GM11168 (cell line): ENCODE measurements at regions not wholly inside any gene's neighbourhood (a gene's known extent, or its start where the extent isn't known, plus 50 kb on each side); places are given as distances from the start of the nearest gene placed in this dataset.
"Not testable (repeated sequence)": the region's sequence is repeated elsewhere in the genome, so short reads cannot be mapped to it uniquely, and the experiment has no call there.

Experiments used
- in situ Hi-C: fragments of 300-500 bp; cut with MboI; formaldehyde crosslinking; loops from one replicate; pipeline ENCODE4 v1.12.0; 2022; ENCODE audit warnings: low sequenced_read_pairs; ENCODE audit not compliant: unreplicated experiment

DNA sequence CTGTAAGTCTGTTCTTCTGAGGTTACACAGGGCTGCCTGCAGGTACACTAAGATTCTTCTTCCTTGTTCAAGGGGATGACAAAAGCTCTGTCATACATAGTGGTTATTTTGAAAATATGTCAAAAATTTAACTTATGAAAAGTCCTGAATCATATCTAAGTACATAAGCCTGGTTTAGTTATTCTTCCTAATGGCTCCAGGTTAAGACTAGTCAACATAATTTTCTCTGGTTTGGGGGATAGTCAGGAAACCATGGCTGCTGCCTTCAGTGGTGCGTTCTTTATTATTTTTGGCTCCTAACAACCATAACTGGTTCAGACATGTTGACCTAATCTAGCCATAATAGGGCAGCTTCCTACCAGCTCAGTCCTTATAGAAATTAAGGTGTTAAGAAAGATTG lies 257.4 kb upstream of the DDI1 start:
- in situ Hi-C loops, result no loop called here

DNA sequence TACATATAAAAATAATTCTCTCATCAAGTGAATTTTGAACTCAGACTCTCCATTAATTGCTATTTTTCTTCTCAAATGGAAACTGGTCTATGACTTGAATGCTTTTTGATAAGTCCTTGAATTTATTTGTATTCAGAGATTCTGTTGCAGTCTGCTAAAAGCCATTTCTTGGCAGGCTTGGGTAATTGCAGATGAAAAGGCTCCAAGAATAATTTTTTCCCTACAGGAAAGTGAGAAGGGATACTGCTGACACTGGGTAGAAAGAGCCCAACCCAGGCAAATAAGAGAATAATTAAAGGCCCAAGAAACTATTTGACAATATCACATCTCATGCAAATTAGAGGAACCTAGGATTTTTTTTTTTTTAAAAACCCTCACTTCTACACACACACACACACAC lies 246.5 kb upstream of the DDI1 start:
- in situ Hi-C loops, result no loop called here

DNA sequence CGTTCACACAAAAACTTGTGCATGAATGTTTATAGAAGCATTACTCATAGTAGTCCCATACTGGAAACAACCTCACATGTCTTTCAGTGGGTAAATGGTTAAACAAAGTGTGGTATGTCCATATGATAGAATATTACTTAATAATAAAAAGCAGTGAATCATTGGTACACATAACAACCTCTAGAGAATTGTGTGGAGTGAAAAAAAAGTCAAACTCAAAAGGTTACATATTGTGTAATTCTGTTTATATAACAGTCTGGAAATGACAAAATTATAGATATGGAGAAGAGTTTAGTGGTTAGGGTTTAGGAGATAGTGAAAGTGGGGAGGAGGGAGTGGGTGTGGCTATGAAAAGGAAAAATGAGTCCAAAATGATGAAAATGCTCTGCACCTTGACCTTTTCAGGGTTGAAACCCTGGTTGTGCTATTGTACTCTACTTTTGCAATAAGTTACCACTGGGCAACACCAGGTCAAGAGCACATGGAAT lies 243.4 kb upstream of the DDI1 start:
- in situ Hi-C loops, result no loop called here

DNA sequence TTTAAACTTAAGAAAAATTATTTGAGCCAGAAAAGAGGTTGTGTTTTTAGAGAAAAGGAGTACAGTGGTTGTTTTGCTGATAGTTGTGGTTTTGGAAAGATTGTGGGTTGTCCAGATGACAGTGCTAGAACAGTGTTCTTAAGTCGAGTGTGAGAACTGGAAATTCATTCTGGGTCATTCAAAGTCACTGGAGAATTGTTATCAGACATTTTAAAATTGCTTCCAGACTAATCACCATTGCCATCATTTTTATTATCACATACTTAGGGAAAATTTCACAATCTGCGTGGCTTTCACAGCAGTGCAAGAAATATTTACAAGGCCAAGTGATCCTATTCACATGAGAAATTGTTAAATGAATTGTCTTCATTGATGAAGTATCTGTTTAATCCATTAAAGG lies 242.2 kb upstream of the DDI1 start:
- in situ Hi-C loops, result no loop called here

DNA sequence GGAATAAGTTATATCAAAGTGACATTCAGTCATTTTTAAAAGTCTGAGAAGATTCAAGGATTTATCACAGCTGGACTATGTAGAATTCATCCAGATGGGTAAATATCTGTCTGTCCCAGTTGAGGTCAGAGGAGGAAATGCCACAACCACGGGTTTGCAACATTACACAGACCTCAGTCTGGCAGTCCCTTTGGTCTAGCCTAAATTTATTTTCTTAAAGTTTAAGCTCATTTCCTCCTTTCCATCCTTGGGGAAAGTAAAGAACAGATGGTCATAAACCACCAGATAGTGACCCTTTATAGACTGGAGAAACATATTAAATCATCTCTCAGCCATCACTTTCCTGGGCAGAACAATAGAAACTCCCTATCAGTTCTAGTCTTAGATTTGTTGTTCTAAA lies 238.4 kb upstream of the DDI1 start:
- in situ Hi-C loops, result no loop called here

DNA sequence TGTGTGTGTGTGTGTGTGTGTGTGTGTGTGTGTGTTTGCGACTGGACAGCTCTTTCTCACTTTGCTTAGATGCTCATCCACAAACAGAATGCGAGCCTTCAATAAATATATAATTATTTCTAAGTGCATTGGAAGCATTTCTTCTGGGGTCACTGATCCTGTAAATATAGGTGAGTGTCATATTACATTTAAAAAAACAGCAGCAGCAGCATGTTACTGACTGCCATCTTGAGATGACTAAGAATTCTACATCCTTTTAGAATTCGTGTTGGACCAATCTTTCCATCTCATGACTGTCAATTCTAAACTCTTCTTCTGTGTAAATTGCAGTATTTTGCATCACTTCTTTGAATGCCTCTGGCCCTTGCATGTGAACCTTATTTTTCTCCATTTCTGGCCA lies 238.0 kb upstream of the DDI1 start:
- in situ Hi-C loops, result no loop called here

DNA sequence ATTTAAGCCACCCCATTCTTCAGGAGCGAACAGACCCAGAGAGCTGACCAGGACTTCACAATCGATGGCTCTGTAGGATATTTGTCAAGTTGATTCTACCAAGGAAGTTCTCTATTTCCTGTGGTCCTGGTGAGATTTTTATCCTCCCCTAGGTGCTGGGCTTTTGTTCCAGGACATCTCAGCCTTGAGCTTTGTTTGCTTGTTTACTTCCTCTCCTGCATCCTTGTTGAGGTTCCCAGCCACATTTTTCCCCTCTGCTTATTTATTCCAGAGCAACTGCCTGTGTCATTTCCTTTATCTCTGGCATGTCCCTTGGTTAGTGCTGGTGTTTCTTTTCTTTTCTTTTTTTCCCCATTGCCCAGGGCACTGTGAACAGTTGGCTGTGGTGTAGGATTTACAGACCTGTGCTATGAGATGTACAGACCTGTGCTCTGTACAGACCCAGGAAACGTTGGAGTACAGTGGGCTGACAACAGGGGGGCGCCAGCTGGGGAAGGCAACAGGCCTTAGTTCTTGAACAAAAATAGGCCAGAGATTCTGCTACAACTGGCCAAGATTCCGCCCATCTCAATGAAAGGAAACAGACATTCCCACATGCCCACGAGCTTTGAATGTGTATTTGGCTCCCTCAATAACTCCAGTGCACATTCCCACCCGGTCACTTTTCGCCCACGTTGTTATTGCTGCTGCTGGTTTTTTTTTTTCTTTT lies 235.9 kb upstream of the DDI1 start:
- in situ Hi-C loops, result no loop called here

DNA sequence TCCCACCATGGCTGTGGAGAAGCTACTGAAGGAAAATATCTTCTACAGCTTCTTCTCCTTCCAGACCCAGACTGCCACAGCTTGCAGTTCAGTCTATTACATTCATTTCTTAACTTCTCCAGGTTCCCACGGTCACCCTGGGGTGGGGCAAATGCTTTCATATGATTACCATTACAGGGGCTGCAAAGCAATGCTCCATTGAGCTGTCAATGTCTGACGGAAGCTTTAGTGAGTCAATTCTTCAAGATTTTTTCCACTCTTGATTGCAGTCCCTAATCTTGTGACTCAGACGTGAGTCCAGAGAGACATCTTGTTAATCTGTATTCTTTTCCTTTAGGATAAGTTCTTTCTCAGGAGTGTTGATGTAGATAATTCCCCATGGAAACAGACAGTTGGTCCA lies 233.4 kb upstream of the DDI1 start:
- in situ Hi-C loops, result no loop called here

DNA sequence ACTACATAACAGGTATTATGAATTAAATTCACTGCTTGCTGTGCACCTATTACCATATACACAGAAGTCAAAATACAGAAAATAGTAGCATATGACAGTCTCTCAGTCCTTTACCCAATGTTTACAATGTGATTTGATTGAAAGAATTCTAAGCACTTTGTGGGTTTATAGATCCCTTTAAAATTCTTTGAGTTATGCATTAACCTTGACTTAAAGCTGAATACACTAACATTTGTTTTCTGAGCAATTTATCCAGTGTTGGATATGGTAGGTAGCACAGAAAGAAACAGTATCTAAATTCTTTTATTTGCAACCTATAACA lies 230.8 kb upstream of the DDI1 start:
- in situ Hi-C loops, result no loop called here

DNA sequence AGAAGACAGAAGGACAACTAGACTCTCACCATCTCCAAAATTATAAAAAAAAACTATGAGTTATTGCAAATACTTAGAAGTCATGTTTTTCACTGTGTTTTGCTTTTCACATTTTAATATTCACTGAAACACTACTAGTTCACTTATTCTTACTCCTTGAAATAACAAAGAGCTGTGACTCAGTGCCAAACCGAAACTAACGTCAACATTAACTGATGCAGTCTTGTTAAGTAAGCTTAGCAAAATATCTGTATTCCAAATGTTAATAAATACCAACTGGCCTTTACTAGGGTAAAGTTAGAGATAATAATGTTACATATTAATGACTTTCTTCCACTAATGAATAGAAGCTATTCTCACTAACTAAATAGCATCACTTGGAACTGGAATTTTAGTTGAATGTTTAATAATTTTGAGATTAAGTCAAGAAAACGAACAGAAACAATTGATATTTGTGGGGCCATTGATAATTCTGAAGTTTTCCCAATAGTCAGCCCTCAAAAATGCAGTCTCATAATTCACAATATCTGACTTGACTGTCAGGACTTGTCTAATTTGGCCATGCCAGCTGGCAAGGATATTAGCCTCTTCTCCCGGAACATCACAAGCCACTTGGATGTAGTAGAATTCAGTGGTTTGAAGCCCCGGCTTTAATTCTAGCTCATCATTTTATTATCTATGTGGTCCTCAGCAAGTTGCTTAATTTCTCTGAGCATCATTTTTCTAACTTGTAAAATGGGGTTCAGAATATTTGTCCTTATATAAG lies 230.1 kb upstream of the DDI1 start:
- in situ Hi-C loops, result no loop called here

DNA sequence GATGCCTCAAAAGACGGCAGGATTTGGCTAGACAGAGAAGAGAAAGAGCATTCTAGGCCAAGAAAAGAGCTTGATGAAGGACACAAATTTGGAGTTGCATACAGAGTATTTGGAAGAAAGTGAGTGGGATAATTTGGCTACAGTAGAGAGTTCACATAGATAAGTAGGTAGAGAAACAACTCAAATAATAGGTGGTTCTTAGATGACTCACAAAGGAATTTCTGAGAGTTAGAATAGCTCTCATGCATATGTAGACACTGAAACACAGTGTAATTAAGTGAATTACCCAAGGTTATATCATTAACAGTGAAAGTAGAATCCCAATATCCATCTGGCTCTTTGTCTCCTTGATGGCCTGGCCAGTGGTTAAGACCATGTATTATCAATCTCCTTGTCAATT lies 228.6 kb upstream of the DDI1 start:
- in situ Hi-C loops, result no loop called here

DNA sequence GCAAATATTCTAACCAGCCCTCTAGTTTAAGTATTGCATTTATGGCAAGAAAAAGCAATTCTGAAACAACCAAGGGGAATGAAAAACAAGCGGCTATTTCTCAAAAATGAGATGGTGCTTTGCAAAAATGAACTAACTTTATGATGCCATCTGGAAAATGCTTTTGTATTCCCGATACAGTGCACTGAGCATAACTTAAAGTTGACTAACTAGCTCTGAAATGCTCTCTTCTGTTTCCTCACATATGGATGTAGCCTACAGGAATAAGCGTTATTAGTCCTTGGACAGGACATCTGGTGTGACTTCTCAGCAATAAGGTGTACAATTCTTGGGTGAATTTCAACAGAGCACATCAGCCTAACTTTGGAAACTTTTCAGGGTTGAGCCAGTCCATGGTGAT lies 228.2 kb upstream of the DDI1 start:
- in situ Hi-C loops, result no loop called here

DNA sequence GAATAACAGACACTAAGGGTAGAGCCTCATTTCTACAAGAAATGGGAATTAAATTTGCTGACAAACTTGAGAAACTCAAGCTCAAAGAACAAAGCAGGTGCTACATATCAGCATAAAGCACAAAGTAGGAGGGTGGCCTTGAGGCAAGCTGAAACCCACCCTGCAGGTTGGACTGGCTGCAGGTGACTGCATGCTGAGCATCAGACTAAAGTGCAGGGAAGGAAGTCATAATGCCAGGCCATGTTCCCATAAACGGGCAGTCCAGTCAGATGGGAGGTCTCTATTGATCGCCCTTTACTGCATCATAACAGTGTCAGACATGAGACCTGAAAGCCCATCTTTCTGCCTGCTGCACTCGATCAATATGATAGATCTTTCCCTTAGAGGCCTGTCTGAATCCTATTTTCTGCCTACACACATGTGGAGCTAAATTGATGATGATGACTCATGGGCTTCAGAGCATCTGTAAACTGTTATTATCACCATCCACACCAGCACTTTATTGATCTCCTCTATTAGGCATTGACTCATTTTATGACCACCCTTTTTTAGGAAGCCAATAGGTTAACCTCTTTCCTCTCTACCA lies 224.5 kb upstream of the DDI1 start:
- in situ Hi-C loops, result no loop called here

DNA sequence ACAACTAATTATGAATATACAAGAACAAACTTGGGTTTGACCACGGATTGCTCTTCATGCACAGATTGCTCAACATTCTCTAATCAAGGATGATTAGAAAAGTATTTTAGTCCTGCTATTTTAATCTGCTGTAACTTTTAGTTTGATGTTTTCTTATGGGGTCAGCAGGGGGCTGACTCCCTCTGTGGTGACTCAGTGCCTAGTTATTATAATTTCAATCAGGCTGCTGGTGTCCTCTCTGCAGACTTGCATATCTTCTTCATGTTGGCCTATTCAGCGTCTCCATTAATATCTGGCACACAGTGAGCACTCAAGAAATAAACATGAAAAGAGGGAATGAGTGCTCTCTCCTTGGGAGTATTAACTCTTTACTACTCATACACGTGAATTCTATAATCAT lies 223.8 kb upstream of the DDI1 start:
- in situ Hi-C loops, result no loop called here

DNA sequence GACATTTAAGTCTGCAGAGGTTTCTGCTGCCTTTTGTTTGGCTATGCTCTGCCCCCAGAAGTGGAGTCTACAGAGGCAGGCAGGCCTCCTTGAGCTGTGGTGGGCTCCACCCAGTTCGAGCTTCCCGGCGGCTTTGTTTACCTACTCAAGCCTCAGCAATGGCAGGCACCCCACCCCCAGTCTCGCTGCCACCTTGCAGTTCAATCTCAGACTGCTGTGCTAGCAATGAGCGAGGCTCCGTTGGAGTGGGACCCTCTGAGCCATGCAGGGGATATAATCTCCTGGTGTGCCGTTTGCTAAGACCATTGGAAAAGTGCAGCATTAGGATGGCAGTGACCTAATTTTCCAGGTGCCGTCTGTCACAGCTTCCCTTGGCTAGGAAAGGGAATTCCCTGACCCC lies 216.1 kb upstream of the DDI1 start:
- in situ Hi-C loops, result not testable (repeated sequence)

DNA sequence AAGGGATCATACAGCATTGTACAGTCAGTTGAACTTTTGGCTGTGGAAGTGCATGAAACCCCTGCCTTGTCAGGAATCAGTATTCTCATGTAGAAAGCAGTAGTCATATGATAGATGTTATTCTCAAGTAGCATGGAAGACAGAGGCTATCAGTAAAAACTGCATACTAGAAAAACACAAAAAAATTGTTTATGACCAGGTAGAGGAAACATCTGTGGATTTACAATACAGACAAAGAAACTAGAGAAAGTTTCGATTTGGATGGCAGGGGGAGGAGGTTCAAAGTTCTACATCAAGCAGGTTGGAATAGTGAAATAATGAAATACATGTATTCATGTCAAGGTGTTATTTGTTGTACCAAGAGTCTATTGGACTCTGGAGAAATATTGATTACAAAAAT lies 212.3 kb upstream of the DDI1 start:
- in situ Hi-C loops, result no loop called here

DNA sequence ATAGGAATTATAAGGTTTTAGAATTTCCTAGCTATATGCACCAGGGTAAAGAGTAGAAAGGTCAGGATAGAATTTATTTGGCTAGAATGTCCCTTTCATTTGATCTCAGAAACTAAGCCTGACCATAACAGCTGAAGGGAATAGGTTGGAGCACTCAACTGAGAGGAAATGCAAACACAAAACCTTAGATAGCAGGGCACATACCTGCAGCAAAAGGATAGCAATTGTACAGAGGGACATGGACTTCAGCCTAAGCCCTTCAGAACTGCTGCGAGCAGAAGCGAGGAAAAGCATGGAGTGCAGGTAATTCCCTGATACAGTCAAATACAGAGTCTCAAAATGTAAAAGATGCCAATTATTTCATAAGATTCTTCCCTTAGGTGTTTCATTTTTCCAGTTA lies 211.0 kb upstream of the DDI1 start:
- in situ Hi-C loops, result no loop called here

DNA sequence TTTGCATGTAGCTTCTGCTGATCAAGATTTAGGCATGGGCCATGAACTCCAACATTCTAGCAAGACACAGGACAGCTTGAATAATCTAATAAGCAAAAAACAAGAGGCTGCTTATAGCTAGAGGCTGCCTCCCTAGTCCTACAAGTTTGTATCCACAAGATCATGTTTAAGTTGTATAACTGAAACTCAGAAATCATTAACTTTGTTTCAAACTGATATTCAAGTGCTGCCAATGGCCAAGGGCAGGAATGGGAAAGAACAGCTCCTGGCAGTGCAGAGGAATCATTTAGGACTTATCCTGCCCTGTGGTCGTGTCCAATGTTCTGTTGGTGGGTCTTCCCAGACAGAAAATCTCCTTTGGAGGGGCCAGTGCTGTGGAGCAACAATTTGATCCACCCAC lies 209.6 kb upstream of the DDI1 start:
- in situ Hi-C loops, result no loop called here

DNA sequence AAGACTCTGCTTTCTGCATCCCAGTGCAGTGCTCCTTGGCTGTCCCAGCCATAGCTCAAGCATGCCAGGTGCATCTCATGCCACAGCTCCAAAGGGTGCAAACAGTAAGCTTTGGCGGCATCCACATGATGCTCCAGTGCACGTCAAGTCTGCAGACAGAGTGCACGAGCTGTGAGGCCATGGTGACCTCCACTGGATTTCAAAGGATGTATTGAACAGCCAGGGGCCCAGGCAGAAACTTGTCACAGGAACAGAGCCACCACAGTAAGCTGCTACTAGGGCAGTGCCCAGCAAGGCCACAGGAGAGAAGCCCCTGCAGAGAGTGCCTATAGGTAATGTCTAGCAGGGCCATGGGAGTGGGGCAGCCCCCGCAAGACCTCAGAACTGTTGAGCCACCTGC lies 206.8 kb upstream of the DDI1 start:
- in situ Hi-C loops, result no loop called here

DNA sequence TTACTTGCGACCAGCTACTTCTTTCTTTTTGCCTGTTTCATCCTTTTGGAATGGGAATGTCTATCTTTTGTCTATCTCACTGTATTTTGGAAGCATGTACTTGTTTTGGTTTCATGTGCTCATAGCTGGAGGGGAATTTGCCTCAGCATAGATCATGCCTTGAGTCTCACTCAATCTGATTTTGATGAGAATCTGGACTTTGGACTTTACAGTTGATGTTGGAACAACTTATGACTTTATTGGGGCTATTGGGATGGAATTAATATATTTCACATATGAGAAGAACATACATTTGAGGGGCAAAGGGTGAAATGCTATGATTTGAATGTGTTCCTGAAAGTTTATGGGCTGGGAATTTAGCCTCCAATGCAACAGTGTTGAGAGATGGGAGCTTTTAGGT lies 206.2 kb upstream of the DDI1 start:
- in situ Hi-C loops, result no loop called here

DNA sequence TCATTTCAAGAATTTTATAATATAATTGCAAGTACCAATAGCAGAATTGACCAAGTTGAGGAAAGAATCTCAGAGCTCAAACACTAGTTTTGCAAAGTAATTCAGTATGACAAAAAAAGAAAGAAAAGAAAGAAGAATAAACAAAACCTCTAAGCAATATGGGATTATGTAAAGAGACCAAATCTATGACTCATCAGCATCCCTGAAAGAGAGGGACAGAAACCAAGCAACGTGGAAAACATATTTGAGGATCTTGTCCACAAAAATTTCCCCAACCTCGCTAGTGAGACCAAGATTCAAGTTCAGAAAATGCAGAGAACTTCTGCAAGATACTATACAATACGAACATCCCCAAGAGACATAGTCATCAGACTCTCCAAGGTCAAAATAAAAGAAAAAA lies 203.7 kb upstream of the DDI1 start:
- in situ Hi-C loops, result no loop called here

DNA sequence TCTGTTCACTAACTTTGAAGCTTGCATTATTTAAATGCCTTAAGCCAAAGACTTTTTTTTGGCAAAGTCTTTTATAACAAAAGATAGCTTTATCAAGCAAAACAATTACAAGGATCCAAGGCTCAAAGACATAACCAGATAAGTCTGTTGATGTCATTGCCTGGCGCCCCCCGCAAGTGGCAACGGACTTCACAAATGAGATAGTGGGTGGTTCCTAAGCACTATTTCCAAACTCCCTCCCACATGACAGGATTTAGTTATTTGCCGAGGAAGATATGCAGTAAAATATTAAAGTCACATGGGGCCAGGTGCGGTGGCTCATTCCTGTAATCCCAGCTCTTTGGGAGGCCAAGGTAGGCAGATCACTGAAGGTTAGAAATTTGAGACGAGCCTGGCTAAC lies 194.2 kb upstream of the DDI1 start:
- in situ Hi-C loops, result no loop called here
